ENCODE measurements at regions not wholly inside any gene's neighbourhood (a gene's known extent, or its start where the extent isn't known, plus 50 kb on each side); places are given as distances from the start of the nearest gene placed in this dataset.

- intact Hi-C loops (cut with micrococcal nuclease; ENCODE audit: unreplicated experiment) (no loop called here), in situ Hi-C loops (cut with HindIII; ENCODE audit: extremely low pct_ligation_motif_present, low pct_unique_long_range_greater_than_20kb) (no loop called here)
- no peak overlapping the region for H3K9ac ChIP-seq (ENCODE audit: insufficient read depth, low read depth, low read length)
- no peak overlapping the region for H2AFZ ChIP-seq (ENCODE audit: low read length)
- no peak for TF ChIP-seq SAFB2 (CRISPR knock-in tag; IDR thresholded peaks at IDR 0.05; ENCODE audit: borderline replicate concordance, low read depth)
- no peak for ATAC-seq
- no peaks in the 10 kb centered on the region for H4K20me1 ChIP-seq (ENCODE audit: insufficient read depth, low read length)
- H3K27ac ChIP-seq (ENCODE audit: extremely low read length, insufficient read depth, low read length), result no peak overlapping the region
- BruUV-seq (replicated peaks), result no TSS peak
- peaks cover 14% of the 10 kb centered on the region for H3K4me1 ChIP-seq (ENCODE audit: insufficient read depth, low read length)
- no peaks in the 10 kb centered on the region for H3K27me3 ChIP-seq (ENCODE audit: control insufficient read depth in 1 of 2, insufficient read depth in 2 of 2, low read length in 2 of 2)
- H3K4me2 ChIP-seq (ENCODE audit: low read depth, low read length), result no peak overlapping the region
- ChIA-PET POLR2A (no interaction called here), CTCF (ENCODE audit: low intra/inter-chr PET ratio, low total read pairs) (no interaction called here)
- H3K9me3 ChIP-seq (ENCODE audit: low read length), result no peaks in the 10 kb centered on the region
- no peak overlapping the region for H3K4me3 ChIP-seq (replicated peaks in 1 of 3; ENCODE audit: insufficient read depth in 1 of 3, low read depth in 2 of 3, low read length in 3 of 3)
- WGBS (ENCODE audit: low lambda C conversion rate), result 45% methylated on average over 2 of the region's 2 CpGs
- H3K79me2 ChIP-seq (ENCODE audit: insufficient read depth, low read length), result no peaks in the 10 kb centered on the region
- no peak for DNase-seq (ENCODE audit: low spot score)
- no peaks in the 10 kb centered on the region for H3K36me3 ChIP-seq (replicated peaks in 1 of 2; ENCODE audit: control insufficient read depth in 1 of 2, insufficient read depth in 2 of 2, low read length in 2 of 2)
- no peak for FAIRE-seq
Observed at GRCh38 chr12:4144676-4145075, 128.9 kb upstream of the CCND2 start.

GRCh38 chr12:4143896-4144295 is 129.7 kb upstream of the CCND2 start:
- in situ Hi-C loops (cut with HindIII; ENCODE audit: extremely low pct_ligation_motif_present, low pct_unique_long_range_greater_than_20kb) (no loop called here), intact Hi-C loops (cut with micrococcal nuclease; ENCODE audit: unreplicated experiment) (no loop called here)
- FAIRE-seq (peak; percentile 8), DNase-seq (ENCODE audit: low spot score) (peak; percentile 20), ATAC-seq (no peak; the same call in 2 of the 3 replicates)
- CTCF ChIA-PET (ENCODE audit: low intra/inter-chr PET ratio, low total read pairs), result no interaction called here
- BruUV-seq (replicated peaks), result no TSS peak
- Histone ChIP-seq H3K9me3 (ENCODE audit: low read length) (no peaks in the 10 kb centered on the region), H3K36me3 (replicated peaks in 1 of 2; ENCODE audit: control insufficient read depth in 1 of 2, insufficient read depth in 2 of 2, low read length in 2 of 2) (no peaks in the 10 kb centered on the region), H3K4me1 (ENCODE audit: insufficient read depth, low read length) (peaks cover 14% of the 10 kb centered on the region), H3K4me3 (replicated peaks in 1 of 3; ENCODE audit: insufficient read depth in 1 of 3, low read depth in 2 of 3, low read length in 3 of 3) (no peak overlapping the region), H3K79me2 (ENCODE audit: insufficient read depth, low read length) (no peaks in the 10 kb centered on the region), H3K4me2 (ENCODE audit: low read depth, low read length) (no peak overlapping the region), H4K20me1 (ENCODE audit: insufficient read depth, low read length) (no peaks in the 10 kb centered on the region), H2AFZ (ENCODE audit: low read length) (no peak overlapping the region), H3K27ac (ENCODE audit: extremely low read length, insufficient read depth, low read length) (no peak overlapping the region), H3K27me3 (ENCODE audit: control insufficient read depth in 1 of 2, insufficient read depth in 2 of 2, low read length in 2 of 2) (no peaks in the 10 kb centered on the region), H3K9ac (ENCODE audit: insufficient read depth, low read depth, low read length) (no peak overlapping the region)
- POLR2A ChIA-PET, result no interaction called here
- WGBS (ENCODE audit: low lambda C conversion rate), result 53% methylated on average over 6 of the region's 6 CpGs
- TF ChIP-seq ZNF562 (CRISPR knock-in tag; IDR thresholded peaks at IDR 0.05; ENCODE audit: borderline replicate concordance), result no peak
- TF ChIP-seq, protein P1, sequence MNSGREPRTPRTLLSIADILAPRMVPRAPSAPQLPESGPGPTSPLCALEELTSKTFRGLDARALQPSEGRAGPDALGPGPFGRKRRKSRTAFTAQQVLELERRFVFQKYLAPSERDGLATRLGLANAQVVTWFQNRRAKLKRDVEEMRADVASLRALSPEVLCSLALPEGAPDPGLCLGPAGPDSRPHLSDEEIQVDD (CRISPR knock-in tag; IDR thresholded peaks at IDR 0.05; ENCODE audit: borderline replicate concordance), result no peak
- no peak for TF ChIP-seq SNRNP70 (IDR thresholded peaks at IDR 0.05; ENCODE audit: low read depth, low read length)
- TF ChIP-seq MYNN (CRISPR knock-in tag; IDR thresholded peaks at IDR 0.05; ENCODE audit: low read depth), result no peak
- no peak for TF ChIP-seq BCL6 (CRISPR knock-in tag; IDR thresholded peaks at IDR 0.05)
- TF ChIP-seq, protein P2, sequence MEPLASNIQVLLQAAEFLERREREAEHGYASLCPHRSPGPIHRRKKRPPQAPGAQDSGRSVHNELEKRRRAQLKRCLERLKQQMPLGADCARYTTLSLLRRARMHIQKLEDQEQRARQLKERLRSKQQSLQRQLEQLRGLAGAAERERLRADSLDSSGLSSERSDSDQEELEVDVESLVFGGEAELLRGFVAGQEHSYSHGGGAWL (CRISPR knock-in tag; IDR thresholded peaks at IDR 0.05), result no peak
- TF ChIP-seq, protein P3, sequence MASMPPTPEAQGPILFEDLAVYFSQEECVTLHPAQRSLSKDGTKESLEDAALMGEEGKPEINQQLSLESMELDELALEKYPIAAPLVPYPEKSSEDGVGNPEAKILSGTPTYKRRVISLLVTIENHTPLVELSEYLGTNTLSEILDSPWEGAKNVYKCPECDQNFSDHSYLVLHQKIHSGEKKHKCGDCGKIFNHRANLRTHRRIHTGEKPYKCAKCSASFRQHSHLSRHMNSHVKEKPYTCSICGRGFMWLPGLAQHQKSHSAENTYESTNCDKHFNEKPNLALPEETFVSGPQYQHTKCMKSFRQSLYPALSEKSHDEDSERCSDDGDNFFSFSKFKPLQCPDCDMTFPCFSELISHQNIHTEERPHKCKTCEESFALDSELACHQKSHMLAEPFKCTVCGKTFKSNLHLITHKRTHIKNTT (CRISPR knock-in tag; IDR thresholded peaks at IDR 0.05), result no peak
- TF ChIP-seq CBX2 (IDR thresholded peaks at IDR 0.05; ENCODE audit: low read depth, low read length), result no peak
- TF ChIP-seq CBX2 (CRISPR knock-in tag; IDR thresholded peaks at IDR 0.05; ENCODE audit: low read depth), result no peak
- no peak for TF ChIP-seq HDAC6 (IDR thresholded peaks at IDR 0.05; ENCODE audit: low read depth, low read length)
